NCI-H146 (cell line): ENCODE measurements at regions not wholly inside any gene's neighbourhood (a gene's known extent, or its start where the extent isn't known, plus 50 kb on each side); places are given as distances from the start of the nearest gene placed in this dataset.
A peak's percentile ranks its signal among the peaks of the same experiment; 100 is the strongest.

Experiments used
- DNase-seq: peaks from one replicate; lab custom pipeline; 2025; lab: John Stamatoyannopoulos, UW

DNA sequence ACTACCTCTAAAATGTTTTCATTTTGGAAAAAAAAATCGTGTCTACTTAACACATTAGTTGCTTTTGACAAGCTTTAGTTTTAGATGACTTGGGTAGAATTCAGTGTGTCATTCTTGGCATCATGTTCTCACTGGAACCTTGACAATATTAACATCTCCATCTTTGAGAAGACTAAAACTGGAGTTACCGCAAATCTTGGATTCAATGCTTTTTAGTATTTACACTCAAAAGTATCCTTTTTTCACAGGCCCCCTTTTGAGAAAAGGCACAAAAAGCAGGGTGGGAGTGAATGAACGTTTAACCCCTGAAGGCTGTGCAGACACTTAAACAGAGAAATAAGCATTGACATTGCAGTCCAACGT lies 549.1 kb downstream of the CSNK1G3 start:
- DNase-seq, result no peak

DNA sequence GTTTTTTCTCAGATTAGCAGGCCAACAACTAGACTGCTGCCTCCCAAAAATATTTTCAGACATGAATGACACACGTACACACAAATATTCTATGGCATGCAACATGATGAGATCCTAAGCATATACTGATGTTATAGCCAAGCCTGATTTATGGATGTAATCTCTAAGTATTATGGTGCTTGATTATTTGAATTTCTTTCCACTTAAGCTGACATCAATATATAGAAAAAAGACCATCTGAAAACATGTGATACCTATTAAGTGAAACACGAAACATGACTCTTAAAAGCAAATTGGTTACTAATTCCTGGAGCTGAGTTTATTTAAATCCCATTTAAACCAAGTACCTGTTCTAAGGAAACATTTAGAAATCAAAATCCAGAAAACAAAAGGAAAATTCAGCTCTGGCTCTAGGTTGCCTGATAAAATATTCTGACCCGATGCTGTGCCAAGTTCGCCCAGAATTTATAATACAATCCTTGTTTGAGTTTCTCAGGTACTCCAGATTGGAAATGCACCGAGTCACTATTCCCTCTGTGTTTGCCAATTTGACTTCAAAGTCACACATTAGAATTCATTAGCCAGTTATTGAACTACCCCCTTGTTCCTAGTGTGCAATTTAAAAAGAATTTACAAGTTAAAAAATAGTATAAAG lies 548.6 kb downstream of the CSNK1G3 start:
- DNase-seq, result no peak

DNA sequence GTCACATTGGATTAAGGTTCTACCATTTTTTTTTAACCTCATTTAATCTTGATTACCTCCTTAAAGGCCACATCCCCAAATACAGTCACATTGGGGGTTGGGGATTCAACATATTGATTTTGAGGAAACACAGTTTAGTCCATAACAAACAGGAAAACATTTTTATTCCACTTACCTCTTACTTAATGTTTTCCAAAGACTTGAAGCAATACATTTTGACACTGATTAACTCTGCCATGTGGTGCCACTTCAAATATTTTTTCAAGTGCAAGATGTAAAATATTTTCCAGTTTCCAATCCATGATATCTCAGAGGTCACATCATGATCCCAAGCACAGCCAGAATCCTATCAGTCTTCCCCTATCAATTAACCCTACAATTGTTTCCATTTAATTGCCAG lies 548.0 kb downstream of the CSNK1G3 start:
- DNase-seq, result no peak

DNA sequence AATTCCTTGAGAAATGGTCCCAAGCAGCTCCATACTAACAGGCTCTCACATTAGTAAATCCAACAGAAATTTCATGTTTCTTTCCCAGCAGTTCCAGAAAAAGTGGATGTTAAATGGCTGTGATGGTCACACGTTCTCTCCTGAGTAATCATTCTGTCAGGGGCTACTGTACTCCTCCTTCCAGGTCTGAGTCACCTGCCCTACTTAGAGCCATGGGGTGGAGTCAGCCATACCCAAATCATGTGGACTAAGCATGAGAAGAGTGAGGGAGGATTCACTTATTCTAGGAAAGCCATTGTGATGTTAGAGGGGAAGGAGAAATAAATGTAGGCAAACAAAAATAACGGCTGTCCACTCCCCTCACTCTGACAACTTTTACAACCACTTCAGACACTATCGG lies 547.2 kb downstream of the CSNK1G3 start:
- DNase-seq, result no peak

DNA sequence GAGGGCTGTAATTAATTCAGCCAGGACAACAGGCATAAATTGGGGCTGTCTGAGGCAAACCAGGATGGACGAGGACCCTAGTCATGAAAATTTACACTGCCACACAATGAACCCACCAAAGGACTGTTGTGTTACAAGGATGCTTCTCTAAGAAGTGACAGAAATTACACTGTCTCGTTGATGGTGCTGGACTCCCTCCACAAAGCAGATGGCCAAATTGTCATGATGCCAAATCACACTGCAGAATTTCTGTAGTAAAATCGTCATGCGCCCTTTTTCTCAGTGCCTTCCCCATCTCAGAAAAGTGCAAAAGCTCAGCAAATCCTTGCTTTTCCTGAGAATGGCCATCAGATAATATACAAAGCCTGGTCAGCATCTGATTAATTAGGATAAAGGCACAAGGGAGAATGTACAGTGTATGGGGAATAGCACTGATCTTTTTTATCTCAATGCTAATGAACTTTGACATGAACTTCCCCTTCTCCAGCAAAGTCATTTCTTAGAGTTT lies 545.8 kb downstream of the CSNK1G3 start:
- no peak for DNase-seq

DNA sequence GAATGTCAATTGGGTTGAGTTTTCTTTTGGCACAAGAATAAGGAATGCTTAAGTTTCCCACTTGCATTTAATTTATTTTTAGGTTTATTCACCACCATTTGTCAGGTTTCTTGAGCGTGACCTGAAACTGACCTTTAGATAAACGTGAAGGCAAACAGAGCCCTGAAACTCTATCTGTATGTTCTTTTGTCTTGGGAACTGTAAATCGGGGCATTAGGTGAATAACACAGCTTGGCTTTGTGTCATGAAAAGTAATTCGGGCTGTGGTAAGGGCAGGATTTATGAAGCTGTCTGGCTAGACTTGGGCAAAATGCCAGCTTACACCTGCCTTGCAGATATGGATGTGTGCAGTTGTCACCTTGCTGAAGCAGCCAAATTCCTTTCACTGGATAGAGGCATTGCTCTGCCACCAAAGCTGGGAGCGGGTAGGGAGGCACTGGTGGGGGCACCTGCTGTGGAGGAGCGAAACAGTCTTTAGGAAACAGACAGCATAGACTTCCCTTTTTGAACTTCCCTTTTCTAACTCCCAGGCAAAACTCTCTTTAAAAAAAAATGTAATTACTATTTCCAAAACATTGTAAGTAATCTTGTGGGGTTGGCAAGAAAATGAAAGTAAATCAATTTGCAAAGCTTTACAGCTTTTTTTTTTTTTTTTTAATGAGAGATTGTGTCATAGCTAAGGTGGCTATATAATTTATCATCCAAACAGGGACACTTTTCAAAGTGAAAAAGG lies 545.2 kb downstream of the CSNK1G3 start:
- DNase-seq, result peak; percentile 93

DNA sequence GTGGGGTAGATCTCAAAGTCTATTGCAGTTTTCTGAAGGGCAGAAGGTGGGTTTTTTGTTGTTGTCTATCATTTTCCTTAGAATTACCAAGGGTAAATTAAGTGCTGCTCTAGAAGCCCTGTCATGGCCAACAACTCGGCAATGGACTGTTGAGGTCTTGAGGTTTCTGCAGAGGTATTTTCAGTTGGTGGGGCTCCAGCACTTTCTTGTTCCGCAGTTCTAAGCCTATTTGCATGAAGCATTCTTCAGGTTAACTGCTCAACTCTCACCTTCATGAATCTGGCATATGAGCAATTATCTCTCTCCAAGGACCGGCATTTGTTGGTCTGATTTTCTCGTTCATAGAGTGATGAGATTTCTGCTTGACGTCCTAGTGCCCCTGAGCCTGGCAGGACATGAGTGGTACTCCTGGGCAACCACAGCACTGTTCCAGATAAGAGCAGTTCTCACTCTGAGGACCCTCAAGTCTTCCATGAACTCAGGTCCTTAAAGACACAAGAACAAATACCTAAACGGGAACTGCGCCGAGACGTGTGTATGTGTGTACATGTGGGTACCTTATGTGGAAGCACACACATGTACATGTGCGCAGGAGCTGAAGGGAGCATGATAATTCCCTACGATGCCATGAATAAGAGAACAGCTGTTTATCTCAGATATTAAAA lies 544.5 kb downstream of the CSNK1G3 start:
- no peak for DNase-seq

DNA sequence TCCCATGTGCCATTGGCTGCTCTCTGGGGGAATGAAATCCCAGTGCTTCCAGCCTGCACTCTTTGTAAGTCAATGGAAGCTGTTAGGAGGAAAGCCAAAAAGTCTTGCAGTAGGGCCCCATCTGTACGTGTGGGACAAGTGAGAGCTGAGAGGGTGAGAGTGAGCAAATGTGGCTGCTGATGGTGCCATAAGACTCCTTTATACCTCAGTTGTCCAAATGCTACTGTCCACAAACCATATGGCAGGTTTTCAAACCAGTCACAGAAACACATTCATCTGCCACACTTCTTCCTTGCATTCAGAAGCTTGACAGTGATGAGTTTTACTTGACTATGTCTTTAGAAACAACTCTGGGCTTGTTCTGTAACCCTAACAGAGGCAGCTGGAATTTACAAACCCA lies 543.8 kb downstream of the CSNK1G3 start:
- DNase-seq, result no peak

DNA sequence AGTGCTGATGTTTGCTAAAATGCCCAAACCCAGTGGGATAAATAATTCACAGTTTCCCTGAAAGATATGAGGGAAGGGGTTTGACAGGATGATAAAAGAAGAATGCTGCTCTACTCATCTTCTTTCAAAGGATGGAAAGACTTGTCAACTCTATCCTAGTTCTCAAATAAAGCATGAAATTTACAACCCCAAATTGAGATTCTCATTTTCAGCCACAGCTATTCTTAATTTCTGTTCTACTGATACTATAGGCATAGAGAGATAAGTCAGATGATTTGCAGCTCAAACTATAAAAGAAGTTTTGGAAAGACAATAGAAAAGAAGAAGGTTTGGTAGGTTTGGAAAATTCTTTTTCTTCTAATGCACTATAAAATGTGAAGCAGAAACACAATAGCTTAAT lies 542.6 kb downstream of the CSNK1G3 start:
- no peak for DNase-seq

DNA sequence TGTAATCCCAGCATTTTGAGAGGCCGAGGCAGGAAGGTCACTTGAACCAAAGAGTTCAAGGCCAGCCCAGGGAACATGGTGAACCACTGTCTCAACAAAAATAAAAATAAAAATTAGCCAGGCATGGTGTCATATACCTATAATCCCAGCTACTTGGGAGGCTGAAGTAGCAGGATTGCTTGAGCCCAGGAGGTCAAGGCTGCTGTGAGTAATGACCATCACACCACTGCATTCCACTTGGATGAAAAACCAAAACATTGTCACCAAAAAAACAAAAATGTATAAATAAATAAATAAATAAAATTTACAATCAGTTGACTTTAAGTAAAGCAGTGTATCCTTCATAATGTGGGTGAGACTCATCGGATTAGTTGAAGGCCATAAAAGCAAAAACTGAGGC lies 541.4 kb downstream of the CSNK1G3 start:
- no peak for DNase-seq

DNA sequence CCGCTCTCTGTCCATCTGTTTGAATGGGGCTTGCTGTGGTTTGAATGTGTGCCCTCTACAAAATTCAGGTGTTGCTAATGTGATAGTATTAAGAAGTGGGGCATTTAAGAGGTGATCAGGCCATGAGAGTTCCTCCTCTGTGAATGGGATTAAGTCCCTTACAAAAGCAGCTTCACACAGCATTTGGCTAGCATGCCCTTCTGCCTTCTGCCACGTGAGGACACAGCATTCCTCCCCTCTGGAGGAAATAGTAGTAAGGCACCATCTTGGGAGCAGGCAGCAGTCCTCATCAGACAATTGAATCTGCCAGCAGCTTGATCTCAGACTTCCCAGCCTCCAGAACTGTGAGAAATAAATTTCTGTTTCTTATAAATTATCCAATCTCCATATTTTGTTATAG lies 540.2 kb downstream of the CSNK1G3 start:
- no peak for DNase-seq

DNA sequence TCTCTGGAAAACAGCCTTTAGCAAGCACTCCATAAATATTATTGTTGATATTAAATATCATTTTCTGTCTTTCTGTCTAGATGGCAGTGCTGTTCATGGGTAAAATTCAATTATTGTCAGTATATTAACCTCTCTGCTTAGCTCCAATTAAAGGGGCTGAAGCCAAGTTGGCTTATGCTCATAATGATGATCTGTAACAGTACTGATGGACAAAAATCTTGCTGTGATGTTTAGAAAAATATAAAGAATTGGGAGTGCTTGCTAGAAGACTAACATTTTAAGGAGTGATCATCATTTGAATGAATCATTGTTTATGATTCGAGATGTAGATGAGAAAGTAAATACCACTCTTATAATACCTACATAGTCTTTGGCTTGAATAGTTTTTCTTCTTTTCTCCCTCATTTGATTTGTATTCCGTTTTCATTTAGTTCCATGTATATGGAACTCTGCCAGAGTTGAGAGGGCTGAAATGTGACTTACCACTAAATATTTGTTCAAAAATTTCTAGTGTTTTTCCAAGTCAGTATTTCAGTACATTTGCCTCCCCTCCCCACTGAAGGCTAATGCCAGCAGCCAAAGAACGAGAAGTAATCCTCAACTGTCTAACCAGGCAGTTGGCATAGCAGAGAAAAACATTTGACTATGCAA lies 538.3 kb downstream of the CSNK1G3 start:
- DNase-seq, result no peak

DNA sequence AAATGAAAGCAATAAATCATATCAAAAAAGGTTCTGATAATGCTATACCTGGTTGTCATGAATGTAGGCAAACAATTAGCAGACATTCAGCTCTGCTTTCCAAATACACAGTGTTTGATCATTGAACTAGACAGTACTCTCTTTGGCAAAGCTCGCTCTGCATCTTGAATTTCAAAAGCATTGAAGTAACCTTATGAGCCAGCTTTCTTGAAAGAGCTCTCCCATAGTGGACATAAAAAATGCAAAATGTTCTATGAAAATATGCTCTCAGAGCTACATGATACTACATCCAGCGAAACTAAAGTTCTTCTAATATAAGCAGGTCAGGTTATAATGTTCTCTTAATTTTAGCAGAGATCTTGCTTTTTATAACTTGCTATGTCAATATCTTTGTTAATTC lies 533.4 kb downstream of the CSNK1G3 start:
- no peak for DNase-seq

DNA sequence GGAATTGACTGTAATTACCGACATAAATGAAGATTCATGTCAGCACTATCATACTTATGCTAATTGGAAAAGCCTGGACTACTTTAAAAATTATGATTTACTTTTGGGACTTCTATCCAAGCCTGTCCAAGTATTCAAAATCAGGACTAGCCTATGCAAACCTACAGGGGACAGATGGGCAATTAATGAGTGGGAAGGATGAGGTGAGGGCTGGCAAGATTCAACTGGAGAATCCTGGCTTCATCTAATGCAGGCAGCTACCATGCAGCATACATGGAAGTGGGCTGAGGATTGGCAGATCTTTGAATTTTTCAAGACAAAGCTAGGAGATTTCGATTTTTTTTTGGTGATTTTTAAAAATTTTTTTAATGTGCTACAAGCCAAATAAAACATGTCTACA lies 532.6 kb downstream of the CSNK1G3 start:
- no peak for DNase-seq

DNA sequence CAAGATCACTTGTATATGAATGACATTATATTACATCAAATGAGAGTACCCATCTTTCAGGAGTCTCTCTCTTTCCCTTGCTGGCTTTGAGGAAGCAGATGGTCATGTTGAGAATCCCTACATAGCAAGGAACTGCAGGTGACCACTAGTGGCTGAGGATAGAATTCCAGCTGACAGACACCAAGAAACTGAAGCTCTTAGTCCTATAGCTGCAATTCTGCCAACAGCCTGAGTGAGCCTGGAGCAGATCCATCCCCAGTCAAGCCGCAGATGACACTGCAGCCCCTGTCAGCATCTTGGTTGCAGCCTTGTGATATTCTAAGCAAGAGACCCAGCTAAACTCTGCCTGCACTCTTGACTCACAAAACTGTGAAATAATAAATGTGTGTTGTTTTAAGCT lies 531.5 kb downstream of the CSNK1G3 start:
- DNase-seq, result peak; percentile 22

DNA sequence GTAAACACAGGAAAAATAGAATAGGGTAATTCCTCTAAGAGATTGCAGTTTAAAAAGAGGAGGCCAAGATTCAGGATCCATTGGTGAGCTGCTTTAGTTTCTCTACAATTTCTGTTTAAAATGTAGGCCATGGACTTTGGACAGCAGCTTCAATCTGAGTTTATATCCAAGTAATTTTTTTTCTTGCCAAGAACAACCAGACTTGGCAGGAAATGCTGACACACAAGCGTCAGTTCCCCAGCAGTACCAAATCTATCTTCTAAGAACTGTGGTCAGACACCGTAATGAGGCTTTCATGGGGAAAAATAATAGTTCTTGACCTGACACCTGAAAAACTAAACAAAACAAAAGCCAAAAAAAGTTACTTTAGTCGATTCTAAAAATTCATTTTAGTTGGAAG lies 528.8 kb downstream of the CSNK1G3 start:
- no peak for DNase-seq

DNA sequence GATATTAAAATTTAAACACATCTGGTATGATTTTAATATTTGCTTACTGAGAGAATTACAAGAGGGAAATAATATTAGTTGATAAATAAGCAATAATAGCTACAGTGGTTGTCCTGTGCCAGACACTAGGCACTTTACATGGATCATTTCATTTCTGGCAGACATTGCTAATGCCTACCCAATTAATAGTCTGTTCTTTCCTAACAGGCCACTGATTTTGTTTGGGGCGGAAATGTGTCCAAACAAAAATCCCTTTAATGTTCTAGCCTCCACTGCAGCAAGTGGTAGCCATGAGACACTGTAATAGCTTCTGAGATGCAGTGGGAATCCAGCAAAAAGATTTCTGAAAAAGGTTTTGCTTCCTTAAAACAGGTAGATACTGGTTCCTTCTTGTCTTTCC lies 527.4 kb downstream of the CSNK1G3 start:
- DNase-seq, result no peak

DNA sequence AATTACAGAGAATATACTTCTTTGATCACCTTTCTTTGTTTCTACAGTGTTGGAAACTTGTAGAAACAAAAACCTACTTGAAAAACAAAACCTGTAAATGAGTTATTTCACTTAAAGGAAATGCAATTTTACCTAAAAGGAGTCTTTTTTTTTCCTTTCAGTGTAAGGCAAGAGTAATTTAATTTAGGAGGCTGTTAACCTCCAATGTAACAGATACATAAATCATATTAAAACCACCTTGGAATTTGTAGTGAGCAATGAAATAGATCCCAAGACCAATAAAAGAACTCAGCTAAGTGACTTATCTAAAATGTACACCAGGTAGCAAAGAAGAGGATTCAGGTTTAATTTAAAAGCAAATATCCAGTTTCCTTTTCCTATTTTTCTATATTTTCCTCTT lies 524.8 kb downstream of the CSNK1G3 start:
- no peak for DNase-seq

DNA sequence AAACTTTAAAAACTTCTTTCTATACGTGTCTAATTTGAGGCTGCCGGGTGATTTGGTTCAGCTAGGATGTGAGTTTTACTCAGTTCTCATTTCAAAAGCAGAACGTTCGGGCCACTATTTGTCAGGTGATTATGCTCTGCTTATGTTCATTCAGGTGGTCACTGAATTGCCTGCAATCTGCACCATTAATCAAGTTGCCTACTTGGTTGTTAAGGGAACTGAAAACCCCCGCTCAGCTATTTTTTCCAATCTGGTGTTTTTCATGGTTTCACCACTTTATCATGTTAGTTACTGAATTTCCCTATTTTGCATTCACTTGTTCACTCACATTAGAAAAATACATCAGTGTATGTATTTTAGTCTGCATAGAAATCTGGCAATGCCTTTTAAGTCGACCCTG lies 523.0 kb downstream of the CSNK1G3 start:
- DNase-seq, result peak; percentile 72

DNA sequence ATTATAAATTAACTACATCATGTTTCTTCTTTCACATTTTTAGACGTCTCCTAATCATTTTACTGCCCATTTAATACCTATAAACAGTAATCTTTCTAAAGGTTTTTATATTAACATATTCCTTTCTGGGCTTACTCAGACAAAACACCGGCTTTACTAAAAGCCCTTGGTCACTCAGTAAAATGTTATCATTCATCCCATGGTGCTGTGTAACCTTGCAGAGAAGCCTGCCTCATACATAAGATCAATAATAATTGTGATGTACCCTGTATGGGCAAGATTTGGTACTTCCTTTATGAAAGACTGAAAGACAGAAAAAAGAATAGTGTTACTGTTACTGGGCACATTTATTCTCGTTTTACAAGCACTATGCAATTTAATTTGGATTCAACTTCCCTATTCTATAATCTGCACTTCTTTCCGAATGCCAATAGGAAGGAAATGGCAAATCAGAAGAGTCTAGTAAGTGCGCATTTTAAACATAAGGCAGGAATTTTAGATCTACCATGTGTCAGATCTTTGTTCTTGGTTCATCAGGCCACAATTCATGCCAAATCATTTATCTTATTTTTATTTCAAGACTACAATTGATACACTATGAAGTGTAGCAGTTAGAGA lies 522.2 kb downstream of the CSNK1G3 start:
- DNase-seq, result no peak

DNA sequence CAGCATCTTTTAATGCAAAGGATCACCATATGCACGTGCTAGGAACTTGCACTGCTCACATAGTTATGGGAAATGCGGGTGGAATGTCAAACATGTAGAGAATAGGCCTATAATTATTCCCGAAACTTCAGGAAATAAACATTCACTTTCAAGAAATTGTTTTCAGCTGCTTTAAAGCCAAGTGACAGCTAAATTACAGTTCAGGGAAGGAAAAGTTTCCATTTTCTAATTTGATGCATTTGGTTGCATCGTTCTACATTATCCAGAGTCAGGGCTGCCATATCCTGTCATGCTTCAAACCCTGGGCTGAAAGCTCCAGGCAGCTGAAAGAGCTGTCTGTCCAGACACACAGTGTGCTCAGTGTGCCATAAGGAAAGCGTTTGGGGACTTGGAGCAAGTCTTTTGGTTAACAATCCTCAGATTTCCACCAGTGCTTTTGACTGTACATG lies 518.1 kb downstream of the CSNK1G3 start:
- peak; percentile 24 for DNase-seq

DNA sequence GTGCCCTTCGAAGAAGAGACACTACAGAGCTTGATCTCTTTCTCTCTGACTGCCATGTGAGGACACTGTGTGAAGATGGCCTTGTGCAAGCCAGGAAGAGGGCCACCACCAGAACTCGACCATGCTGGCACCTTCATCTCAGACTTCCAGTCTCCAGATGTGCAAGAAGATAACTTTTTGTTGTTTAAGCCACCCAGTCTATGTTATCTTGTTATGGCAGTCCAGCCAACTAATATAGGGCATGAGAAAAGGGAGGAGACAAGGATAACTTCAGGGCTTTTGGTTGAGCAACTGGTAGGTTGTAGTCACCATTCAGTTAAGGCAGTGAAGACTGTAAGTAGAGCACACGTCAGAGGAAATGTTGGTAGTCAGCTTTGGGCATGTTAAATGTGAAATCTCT lies 515.5 kb downstream of the CSNK1G3 start:
- no peak for DNase-seq
